ENCODE measurements at regions not wholly inside any gene's neighbourhood (a gene's known extent, or its start where the extent isn't known, plus 50 kb on each side); places are given as distances from the start of the nearest gene placed in this dataset.

DNA sequence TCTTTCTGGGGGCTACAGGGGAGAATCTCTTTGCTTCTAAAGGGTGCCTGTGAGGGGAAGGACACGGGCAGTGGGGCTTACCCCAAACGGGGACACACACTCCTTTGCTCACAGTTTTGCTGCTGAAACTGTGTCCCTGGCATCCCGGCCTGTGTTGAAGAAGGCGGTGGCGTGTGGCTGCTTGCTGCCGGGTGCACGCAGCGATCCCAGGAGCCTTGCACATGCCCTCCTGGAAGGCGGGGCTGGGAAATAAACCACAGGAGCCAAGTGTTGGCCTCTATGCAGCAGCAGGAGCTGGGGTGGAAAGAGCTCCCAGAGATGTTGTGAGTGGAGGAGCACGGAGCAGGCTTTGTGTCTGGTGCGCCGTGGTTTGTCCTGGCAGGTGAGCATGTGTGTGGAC lies 131.0 kb upstream of the CIBAR2 start:
- TF ChIP-seq RAD51 (IDR thresholded peaks at IDR 0.05; ENCODE audit: borderline replicate concordance) (no peak), TSC22D2 (CRISPR knock-in tag; IDR thresholded peaks at IDR 0.05; ENCODE audit: borderline replicate concordance) (no peak), YEATS4 (CRISPR knock-in tag; IDR thresholded peaks at IDR 0.05; ENCODE audit: borderline replicate concordance) (no peak), ZBTB37 (CRISPR knock-in tag; IDR thresholded peaks at IDR 0.05) (no peak), REPIN1 (CRISPR knock-in tag; IDR thresholded peaks at IDR 0.05; ENCODE audit: borderline replicate concordance, low read depth) (no peak), ZFP41 (CRISPR knock-in tag; IDR thresholded peaks at IDR 0.05; ENCODE audit: borderline replicate concordance) (no peak), MIER3 (CRISPR knock-in tag; IDR thresholded peaks at IDR 0.05; ENCODE audit: borderline replicate concordance) (no peak), ERF (CRISPR knock-in tag; IDR thresholded peaks at IDR 0.05) (no peak)
- TF ChIP-seq, protein P1, sequence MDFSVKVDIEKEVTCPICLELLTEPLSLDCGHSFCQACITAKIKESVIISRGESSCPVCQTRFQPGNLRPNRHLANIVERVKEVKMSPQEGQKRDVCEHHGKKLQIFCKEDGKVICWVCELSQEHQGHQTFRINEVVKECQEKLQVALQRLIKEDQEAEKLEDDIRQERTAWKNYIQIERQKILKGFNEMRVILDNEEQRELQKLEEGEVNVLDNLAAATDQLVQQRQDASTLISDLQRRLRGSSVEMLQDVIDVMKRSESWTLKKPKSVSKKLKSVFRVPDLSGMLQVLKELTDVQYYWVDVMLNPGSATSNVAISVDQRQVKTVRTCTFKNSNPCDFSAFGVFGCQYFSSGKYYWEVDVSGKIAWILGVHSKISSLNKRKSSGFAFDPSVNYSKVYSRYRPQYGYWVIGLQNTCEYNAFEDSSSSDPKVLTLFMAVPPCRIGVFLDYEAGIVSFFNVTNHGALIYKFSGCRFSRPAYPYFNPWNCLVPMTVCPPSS (IDR thresholded peaks at IDR 0.05), result no peak
- TF ChIP-seq, protein P2, sequence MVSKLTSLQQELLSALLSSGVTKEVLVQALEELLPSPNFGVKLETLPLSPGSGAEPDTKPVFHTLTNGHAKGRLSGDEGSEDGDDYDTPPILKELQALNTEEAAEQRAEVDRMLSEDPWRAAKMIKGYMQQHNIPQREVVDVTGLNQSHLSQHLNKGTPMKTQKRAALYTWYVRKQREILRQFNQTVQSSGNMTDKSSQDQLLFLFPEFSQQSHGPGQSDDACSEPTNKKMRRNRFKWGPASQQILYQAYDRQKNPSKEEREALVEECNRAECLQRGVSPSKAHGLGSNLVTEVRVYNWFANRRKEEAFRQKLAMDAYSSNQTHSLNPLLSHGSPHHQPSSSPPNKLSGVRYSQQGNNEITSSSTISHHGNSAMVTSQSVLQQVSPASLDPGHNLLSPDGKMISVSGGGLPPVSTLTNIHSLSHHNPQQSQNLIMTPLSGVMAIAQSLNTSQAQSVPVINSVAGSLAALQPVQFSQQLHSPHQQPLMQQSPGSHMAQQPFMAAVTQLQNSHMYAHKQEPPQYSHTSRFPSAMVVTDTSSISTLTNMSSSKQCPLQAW (CRISPR knock-in tag; IDR thresholded peaks at IDR 0.05), result no peak
- TF ChIP-seq, protein P3, sequence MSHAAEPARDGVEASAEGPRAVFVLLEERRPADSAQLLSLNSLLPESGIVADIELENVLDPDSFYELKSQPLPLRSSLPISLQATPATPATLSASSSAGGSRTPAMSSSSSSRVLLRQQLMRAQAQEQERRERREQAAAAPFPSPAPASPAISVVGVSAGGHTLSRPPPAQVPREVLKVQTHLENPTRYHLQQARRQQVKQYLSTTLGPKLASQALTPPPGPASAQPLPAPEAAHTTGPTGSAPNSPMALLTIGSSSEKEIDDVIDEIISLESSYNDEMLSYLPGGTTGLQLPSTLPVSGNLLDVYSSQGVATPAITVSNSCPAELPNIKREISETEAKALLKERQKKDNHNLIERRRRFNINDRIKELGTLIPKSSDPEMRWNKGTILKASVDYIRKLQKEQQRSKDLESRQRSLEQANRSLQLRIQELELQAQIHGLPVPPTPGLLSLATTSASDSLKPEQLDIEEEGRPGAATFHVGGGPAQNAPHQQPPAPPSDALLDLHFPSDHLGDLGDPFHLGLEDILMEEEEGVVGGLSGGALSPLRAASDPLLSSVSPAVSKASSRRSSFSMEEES (CRISPR knock-in tag; IDR thresholded peaks at IDR 0.05), result no peak
- no peaks in the 10 kb centered on the region for H3K79me2 ChIP-seq (ENCODE audit: insufficient read depth, low read length)
- no peak overlapping the region for H3K27ac ChIP-seq (ENCODE audit: extremely low read length, insufficient read depth, low read length)
- H3K4me2 ChIP-seq (ENCODE audit: low read depth, low read length), result no peak overlapping the region
- in situ Hi-C loops (cut with HindIII; ENCODE audit: extremely low pct_ligation_motif_present, low pct_unique_long_range_greater_than_20kb) (no loop called here), intact Hi-C loops (cut with micrococcal nuclease; ENCODE audit: unreplicated experiment) (no loop called here)
- ATAC-seq (no peak), DNase-seq (ENCODE audit: low spot score) (no peak), FAIRE-seq (no peak)
- ChIA-PET CTCF (ENCODE audit: low intra/inter-chr PET ratio, low total read pairs) (no interaction called here), POLR2A (no interaction called here)
- no peaks in the 10 kb centered on the region; a peak in 1 of 5 replicates for H3K27me3 ChIP-seq (ENCODE audit: control insufficient read depth in 1 of 2, insufficient read depth in 2 of 2, low read length in 2 of 2)
- no peaks in the 10 kb centered on the region for H3K36me3 ChIP-seq (replicated peaks in 1 of 2; ENCODE audit: control insufficient read depth in 1 of 2, insufficient read depth in 2 of 2, low read length in 2 of 2)
- H3K9me3 ChIP-seq (ENCODE audit: low read length), result no peaks in the 10 kb centered on the region
- H3K4me1 ChIP-seq (ENCODE audit: insufficient read depth, low read length), result peaks cover 12% of the 10 kb centered on the region
- peaks cover 3% of the 10 kb centered on the region; the same call in 1 of the 2 replicates for H4K20me1 ChIP-seq (ENCODE audit: insufficient read depth, low read length)
- no peak overlapping the region for H2AFZ ChIP-seq (ENCODE audit: low read length)
- no peak overlapping the region for H3K4me3 ChIP-seq (replicated peaks in 1 of 3; ENCODE audit: insufficient read depth in 1 of 3, low read depth in 2 of 3, low read length in 3 of 3)
- BruUV-seq (replicated peaks), result no TSS peak
- no peak overlapping the region for H3K9ac ChIP-seq (ENCODE audit: insufficient read depth, low read depth, low read length)
- WGBS (ENCODE audit: low lambda C conversion rate), result 87% methylated on average over 11 of the region's 12 CpGs
